ENCODE measurements at regions not wholly inside any gene's neighbourhood (a gene's known extent, or its start where the extent isn't known, plus 50 kb on each side); places are given as distances from the start of the nearest gene placed in this dataset.

DNA sequence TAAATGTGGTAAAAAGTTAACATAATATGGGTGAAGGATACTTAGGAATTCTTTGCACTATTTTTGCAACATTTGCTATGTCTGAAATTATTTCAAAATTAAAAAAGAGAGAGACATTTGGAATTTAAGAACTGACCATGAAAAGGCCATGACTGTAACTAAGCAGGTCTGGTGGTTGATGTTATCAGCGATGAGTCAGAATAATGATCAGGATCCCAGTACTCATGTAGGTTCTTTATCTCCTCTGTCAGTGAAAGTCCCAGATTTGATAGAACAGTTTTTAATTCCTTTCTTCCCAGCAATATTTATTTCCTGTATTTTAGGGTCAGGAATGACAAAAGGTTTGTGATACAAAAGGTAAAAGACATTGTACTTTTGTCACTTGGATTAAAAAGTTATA is 242.4 kb upstream of the ZNF521 start:
- Histone ChIP-seq H3K27ac (no peak overlapping the region), H3K27me3 (no peaks in the 10 kb centered on the region), H3K4me3 (replicated peaks in 1 of 3) (no peak overlapping the region), H3K36me3 (no peaks in the 10 kb centered on the region), H3K9me3 (no peaks in the 10 kb centered on the region), H3K4me1 (no peaks in the 10 kb centered on the region)
- intact Hi-C loops (cut with DNase I), result no loop called here
- DNase-seq, result no peak
- TF ChIP-seq POLR2A (IDR thresholded peaks at IDR 0.05) (no peak), CTCF (IDR thresholded peaks at IDR 0.05) (no peak)
- WGBS, 2 donors, result 98% methylated on average over 1 of the region's 1 CpG

DNA sequence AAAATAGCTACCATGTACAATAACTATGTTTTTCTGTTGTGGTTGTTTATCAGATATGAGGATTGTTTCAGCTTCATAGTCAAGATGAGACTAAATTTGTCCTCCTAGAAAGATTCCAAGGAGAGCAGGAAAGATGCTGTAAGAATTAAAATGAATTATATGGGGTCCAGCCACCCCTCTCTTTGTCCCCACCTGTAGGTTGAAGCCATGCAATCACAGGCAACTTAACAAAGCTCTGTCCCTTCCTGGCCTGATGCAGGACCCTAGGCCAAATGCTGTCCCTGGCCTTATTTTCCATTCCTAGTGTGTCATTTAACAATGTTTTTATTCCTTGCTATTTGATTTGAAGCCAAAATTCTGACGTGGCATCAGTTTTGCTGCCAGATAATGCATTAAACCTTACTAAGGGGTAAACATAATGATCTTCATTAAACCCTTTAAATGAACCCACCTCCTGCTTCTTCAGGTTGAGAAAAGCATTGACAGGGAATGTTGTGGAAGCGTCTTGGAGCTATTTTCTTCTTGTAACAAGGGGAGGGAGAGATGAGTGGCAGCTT is 240.9 kb upstream of the ZNF521 start:
- no peak for TF ChIP-seq CTCF (IDR thresholded peaks at IDR 0.05)
- no peak for TF ChIP-seq POLR2A (IDR thresholded peaks at IDR 0.05)
- H3K36me3 ChIP-seq, result no peaks in the 10 kb centered on the region
- no peak overlapping the region for H3K27ac ChIP-seq
- H3K9me3 ChIP-seq, result no peaks in the 10 kb centered on the region
- intact Hi-C loops (cut with DNase I), result no loop called here
- no peak overlapping the region for H3K4me3 ChIP-seq (replicated peaks in 1 of 3)
- WGBS, 2 donors, result 70 to 72% methylated on average over 2 of the region's 2 CpGs
- DNase-seq, result no peak
- H3K27me3 ChIP-seq, result no peaks in the 10 kb centered on the region
- H3K4me1 ChIP-seq, result no peaks in the 10 kb centered on the region

GRCh38 chr18:25590456-25590855 is 238.5 kb upstream of the ZNF521 start:
- Histone ChIP-seq H3K9me3 (no peaks in the 10 kb centered on the region), H3K4me1 (no peaks in the 10 kb centered on the region), H3K27me3 (no peaks in the 10 kb centered on the region), H3K27ac (no peak overlapping the region), H3K36me3 (no peaks in the 10 kb centered on the region), H3K4me3 (replicated peaks in 1 of 3) (no peak overlapping the region)
- TF ChIP-seq POLR2A (IDR thresholded peaks at IDR 0.05) (no peak), CTCF (IDR thresholded peaks at IDR 0.05) (no peak)
- 90 to 93% methylated on average over 8 of the region's 8 CpGs for WGBS, 2 donors
- DNase-seq, result no peak
- intact Hi-C loops (cut with DNase I), result no loop called here

GRCh38 chr18:25587545-25587944 is 235.6 kb upstream of the ZNF521 start:
- 91 to 93% methylated on average over 5 of the region's 5 CpGs for WGBS, 2 donors
- no peak for DNase-seq
- intact Hi-C loops (cut with DNase I), result no loop called here
- TF ChIP-seq POLR2A (IDR thresholded peaks at IDR 0.05), result no peak
- TF ChIP-seq CTCF (IDR thresholded peaks at IDR 0.05), result no peak
- Histone ChIP-seq H3K36me3 (no peaks in the 10 kb centered on the region), H3K4me1 (no peaks in the 10 kb centered on the region), H3K27me3 (no peaks in the 10 kb centered on the region), H3K4me3 (replicated peaks in 1 of 3) (no peak overlapping the region), H3K27ac (no peak overlapping the region), H3K9me3 (no peaks in the 10 kb centered on the region)

GRCh38 chr18:25568986-25569385 is 217.0 kb upstream of the ZNF521 start:
- Histone ChIP-seq H3K9me3 (no peaks in the 10 kb centered on the region), H3K4me1 (no peaks in the 10 kb centered on the region), H3K27me3 (no peaks in the 10 kb centered on the region), H3K27ac (no peak overlapping the region), H3K36me3 (no peaks in the 10 kb centered on the region), H3K4me3 (replicated peaks in 1 of 3) (no peak overlapping the region)
- no peak for DNase-seq
- intact Hi-C loops (cut with DNase I), result no loop called here
- TF ChIP-seq POLR2A (IDR thresholded peaks at IDR 0.05) (no peak), CTCF (IDR thresholded peaks at IDR 0.05) (no peak)
- WGBS, 2 donors, result 87 to 91% methylated on average over 5 of the region's 5 CpGs

Measured in thyroid gland (tissue), 4 donors.